Suppressor macrophage treated with lipopolysaccharide for 4 hours (primary cell): ENCODE measurements at regions not wholly inside any gene's neighbourhood (a gene's known extent, or its start where the extent isn't known, plus 50 kb on each side); places are given as distances from the start of the nearest gene placed in this dataset.

Source experiments
- DNase-seq: peaks from one replicate; pipeline ENCODE4 v3.0.0-alpha.2; 2020

- DNase-seq: no peak
These were observed 129.6 kb upstream of the PRLR start for GRCh38 chr5:35359859-35360258.

GRCh38 chr5:35357973-35358372, 127.7 kb upstream of the PRLR start:
- no peak for DNase-seq

DNA sequence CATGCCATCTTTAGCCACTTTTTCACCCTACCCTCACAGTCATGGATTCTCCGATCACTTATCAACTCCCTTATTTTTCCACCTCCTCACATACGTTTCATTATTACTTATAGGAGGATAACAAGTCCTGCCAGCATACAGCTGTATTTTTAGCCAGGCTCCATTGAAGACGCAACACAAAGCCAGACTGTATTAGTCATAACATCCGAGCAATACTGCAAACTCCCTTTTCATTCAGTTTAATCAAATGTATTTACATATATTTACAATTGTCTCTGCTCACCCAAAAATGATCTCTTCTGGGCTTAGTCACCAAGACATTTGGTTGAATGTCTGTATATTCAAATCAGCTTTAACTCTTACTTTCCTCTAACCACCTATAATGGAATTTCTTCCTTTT, 126.4 kb upstream of the PRLR start:
- DNase-seq: no peak

GRCh38 chr5:35354751-35355150, 124.5 kb upstream of the PRLR start:
- no peak for DNase-seq

- DNase-seq: no peak
These were observed 114.9 kb upstream of the PRLR start for GRCh38 chr5:35345222-35345621.

DNA sequence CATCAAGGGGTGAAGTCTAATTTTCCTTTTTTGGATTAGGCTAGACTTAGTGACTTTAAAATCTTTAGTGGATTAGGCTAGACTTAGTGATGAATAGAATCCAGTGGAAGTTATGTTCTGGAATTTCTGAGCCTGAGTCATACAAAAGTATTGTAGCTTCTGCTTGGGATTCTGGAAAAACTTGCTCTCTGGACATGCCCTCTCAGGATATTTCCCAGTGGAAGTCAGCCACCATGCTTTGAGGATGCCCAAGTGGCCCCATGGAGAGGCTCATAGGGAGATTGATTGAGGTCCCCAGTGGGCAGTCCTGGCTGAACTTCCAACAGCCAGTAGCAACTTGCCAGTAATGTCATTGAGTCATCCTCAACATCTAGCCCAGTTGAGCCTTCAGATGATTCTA, 112.4 kb upstream of the PRLR start:
- no peak for DNase-seq

- DNase-seq: no peak
These were observed 110.9 kb upstream of the PRLR start for GRCh38 chr5:35341189-35341588.

GRCh38 chr5:35339616-35340100, 109.4 kb upstream of the PRLR start:
- no peak for DNase-seq

GRCh38 chr5:35339006-35339405, 108.7 kb upstream of the PRLR start:
- no peak for DNase-seq

GRCh38 chr5:35338157-35338453, 107.8 kb upstream of the PRLR start:
- DNase-seq: no peak

DNA sequence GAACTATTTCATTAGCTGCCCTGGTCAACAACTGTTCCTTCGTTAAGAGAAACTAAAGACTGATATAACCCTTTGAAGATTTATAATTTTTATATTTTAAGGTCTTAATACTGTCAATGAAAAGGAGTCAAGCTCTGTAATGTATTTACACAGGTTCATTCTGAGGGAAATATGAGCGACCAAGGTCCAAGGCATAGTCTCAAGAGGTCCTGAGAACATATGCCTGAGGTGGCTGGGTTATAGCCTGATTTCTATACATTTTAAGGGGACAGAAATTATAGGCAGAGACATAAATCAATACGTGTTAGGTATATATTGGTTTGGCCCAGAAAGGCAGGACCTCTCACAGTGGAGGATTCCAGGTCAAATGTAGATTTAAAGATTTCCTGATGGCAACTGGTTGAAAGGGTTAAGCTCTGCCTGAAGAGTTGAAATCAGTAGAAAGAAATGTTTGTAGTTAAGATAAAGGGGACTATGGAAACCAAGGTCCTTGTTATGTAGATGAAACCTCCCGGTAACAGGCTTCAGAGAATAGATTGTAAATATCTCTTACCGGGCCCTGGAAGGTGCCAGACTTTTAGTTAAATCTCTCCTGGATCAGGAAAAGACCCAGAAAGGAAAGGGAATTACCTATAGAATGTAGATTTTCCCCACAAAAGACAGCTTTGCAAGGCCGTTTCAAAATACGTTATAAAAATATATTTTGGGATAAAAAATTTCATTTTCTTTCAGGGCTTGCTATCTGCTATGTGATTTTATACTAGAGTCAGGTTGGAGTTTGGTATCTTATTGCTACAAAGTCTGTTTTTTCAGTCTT, 107.3 kb upstream of the PRLR start:
- no peak for DNase-seq

DNA sequence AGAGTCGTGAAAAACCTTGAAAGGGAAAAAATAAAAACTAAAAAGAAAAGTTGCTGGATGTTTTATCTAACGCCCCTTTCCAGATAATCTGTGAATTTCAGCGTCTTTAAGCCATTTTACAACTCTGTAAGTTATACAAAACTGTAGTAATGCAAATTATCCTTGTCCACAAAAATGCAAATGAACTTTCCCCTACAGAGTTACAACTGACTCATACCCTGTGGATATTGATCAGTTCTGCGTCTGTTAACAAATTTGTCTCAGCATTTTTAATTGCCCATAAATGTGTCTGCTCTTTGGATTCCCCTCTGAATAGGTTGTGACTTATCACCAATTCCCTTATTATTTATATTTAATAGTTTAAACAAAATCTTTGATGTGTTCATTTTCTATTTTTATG, 105.9 kb upstream of the PRLR start:
- DNase-seq: no peak

GRCh38 chr5:35335752-35336151, 105.5 kb upstream of the PRLR start:
- no peak for DNase-seq

DNA sequence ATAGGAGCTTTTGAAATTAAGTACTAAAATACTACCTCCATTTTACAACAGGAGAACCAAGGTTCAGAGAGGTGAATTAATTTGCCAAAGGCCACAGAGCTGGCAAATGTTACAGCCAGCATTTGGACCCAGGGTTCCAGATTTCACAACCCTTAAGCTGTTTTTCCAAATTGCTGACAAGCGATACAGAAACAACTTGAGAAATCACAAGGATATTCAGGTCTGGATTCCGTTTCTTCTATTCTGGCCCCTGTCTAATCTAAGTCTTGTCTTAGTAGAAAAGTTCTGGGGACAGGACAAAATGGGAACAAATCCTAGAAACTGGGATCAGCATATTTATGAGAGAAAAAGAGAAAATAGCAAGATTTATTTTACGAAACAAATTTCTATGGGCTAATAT, 103.1 kb upstream of the PRLR start:
- DNase-seq: no peak

- DNase-seq: no peak
These were observed 102.0 kb upstream of the PRLR start for GRCh38 chr5:35331956-35332950.

DNA sequence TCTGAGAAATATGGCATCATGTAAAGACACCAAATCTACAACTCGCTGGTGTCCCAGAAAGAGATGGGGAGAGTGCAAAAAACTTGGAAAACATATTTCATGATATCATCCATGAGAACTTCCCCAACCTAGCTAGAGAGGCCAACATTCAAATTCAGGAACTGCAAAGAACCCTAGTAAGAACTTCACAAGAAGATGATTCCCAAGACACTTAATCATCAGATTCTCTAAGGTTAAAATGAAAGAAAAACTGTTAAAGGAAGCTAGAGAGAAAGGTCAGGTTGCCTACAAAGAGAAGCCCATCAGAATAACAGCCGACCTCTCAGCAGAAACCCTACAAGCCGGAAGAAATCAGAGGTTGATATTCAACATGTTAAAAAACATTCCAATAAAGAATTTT, 95.5 kb upstream of the PRLR start:
- peak; percentile 66 for DNase-seq

DNA sequence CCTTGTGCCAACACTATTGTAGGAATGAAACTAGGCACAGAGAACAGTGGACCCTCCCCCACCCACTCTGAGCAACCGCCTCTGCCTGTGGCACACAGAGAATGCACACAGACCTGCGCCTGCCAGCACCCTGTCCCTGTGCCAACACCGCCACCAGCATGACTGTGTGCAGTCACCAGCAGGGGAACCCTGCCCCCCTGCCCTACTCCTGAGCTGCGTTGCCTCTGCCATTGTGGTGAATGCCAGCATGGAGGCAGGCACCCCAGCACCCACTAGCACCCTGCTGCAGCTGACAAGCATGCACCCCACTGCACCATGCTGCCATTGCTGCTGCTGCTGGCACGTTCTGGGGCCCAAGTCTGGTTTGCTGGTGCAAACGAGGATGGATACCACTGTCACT, 94.4 kb upstream of the PRLR start:
- no peak for DNase-seq

- no peak for DNase-seq
These were observed 93.9 kb upstream of the PRLR start for GRCh38 chr5:35324201-35324600.

DNA sequence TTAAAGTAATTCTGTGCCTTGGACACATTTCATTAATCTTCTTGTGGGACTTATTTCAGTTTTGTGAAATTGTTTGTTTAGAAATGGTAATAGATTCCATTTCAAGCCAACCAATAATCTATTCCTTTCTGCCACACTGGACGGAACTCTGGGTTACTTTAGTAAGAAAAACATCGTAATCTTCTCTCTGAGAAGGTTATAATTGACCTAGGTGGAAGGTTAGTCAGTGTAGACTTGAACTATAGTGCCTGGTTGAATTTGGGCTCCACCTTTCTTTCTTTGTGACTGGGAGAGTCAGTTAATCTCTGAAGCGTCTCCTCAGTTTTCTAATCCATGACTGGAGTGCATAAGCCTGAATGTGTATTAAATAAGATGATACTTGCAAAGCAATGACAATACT, 89.7 kb upstream of the PRLR start:
- no peak for DNase-seq

DNA sequence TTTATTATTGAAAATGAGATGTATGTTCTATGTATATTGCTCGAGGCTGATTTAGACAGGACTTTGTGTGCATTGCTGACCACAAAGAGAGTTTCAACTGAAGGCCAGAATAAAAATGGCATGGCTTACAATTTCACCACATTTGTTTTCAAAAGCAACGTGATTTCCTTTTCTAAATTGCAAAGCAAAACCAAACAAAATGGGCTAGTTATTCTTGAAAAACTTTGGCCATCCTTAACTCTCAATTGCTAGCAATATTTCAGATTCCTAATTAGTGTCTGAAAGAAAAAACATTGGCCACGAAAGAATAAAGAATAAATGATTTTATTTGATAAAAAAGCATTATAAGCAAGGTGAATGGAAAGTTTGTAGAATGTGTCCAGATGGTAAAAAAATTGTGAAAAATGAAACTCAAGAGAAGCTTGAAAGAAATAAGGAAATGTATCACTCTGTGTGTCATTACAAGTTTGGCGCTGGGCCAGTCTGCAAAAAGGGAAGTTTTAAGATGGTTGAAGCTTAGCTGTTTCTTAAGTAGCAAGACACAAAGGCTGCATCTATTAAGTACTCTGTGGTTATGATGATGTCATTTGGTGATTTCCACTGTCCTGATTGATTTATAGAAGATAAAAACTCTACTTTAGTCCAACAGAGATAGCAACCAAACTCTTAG, 89.2 kb upstream of the PRLR start:
- peak; percentile 99 for DNase-seq

- DNase-seq: no peak
These were observed 87.3 kb upstream of the PRLR start for GRCh38 chr5:35317586-35317985.

- DNase-seq: no peak
These were observed 86.5 kb upstream of the PRLR start for GRCh38 chr5:35316611-35317274.

DNA sequence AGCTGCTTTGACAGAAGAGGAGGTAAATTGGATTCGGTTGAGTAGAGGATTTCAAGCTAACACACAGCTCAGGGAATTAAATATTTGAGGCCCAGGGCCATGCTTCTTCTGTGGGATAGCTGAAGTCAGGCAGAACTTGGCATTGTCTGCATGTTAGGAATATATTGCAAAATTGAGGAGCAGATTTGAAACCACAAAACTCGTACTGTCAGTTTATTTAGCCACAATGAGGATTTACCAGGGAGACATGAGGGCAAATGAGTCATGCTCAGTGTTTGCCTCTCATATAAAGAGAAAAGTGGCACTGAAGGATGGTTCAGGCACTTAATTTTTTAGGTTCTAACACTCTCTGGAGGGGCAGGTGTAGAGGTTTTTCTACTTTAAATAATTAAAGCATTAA, 83.0 kb upstream of the PRLR start:
- DNase-seq: peak; percentile 71
